Endodermal cell (in vitro differentiated cells): ENCODE measurements at regions not wholly inside any gene's neighbourhood (a gene's known extent, or its start where the extent isn't known, plus 50 kb on each side); places are given as distances from the start of the nearest gene placed in this dataset.
A peak's percentile ranks its signal among the peaks of the same experiment; 100 is the strongest.

Source experiments
- DNase-seq: peaks from one replicate; pipeline ENCODE4 v3.0.0-alpha.2; 2017
- H3K27ac ChIP-seq: 2 replicates; pipeline ENCODE4 v1.5.1; 2013; ENCODE audit warnings: mild to moderate bottlenecking, low read depth, low read length, moderate library complexity
- H3K27me3 ChIP-seq: 2 replicates; pipeline ENCODE4 v1.6.1; 2013; ENCODE audit warnings: mild to moderate bottlenecking, low read length, moderate library complexity; ENCODE audit not compliant: insufficient read depth, control insufficient read depth, poor library complexity, severe bottlenecking
- H3K36me3 ChIP-seq: 2 replicates; pipeline ENCODE4 v1.7.0; 2013; ENCODE audit warnings: mild to moderate bottlenecking, low read length, moderate library complexity; ENCODE audit not compliant: control insufficient read depth, insufficient read depth
- H3K4me1 ChIP-seq: one replicate; pipeline ENCODE4 v1.7.0; 2013; ENCODE audit warnings: low read length; ENCODE audit not compliant: control insufficient read depth, insufficient read depth
- H3K4me3 ChIP-seq: 2 replicates; pipeline ENCODE4 v1.5.1; 2013; ENCODE audit warnings: mild to moderate bottlenecking, low read length, moderate library complexity
- H3K9ac ChIP-seq: 2 replicates; pipeline ENCODE4 v1.6.1; 2013; ENCODE audit warnings: mild to moderate bottlenecking, low read length, moderate library complexity; ENCODE audit not compliant: poor library complexity, severe bottlenecking; ENCODE audit errors: extremely low read depth
- H3K9me3 ChIP-seq: 2 replicates; pipeline ENCODE4 v1.6.1; 2013; ENCODE audit warnings: mild to moderate bottlenecking, low read length, moderate library complexity; ENCODE audit not compliant: control insufficient read depth
- H3K27ac Mint-ChIP-seq: 2 replicates; pipeline ENCODE4 v1.8.0; 2020; ENCODE audit warnings: mixed read lengths
- H3K27me3 Mint-ChIP-seq: 2 replicates; pipeline ENCODE4 v1.8.0; 2021; ENCODE audit warnings: mild to moderate bottlenecking, mixed read lengths; ENCODE audit not compliant: insufficient read depth
- H3K36me3 Mint-ChIP-seq: 2 replicates; pipeline ENCODE4 v1.8.0; 2020; ENCODE audit warnings: low read depth, mixed read lengths
- H3K4me1 Mint-ChIP-seq: 2 replicates; pipeline ENCODE4 v1.8.0; 2020; ENCODE audit warnings: mixed read lengths
- H3K4me3 Mint-ChIP-seq: 2 replicates; pipeline ENCODE4 v1.8.0; 2020; ENCODE audit warnings: mild to moderate bottlenecking, moderate library complexity, mixed read lengths
- H3K9me3 Mint-ChIP-seq: 2 replicates; pipeline ENCODE4 v1.8.0; 2020; ENCODE audit warnings: mild to moderate bottlenecking, mixed read lengths
- WGBS, 2 experiments: methylation state at CpG; one replicate each; pipeline versions ENCODE4 v1.1.5 to v1.1.7; 2013; ENCODE audit warnings: missing lambda C conversion rate in 2 of 2, mixed read lengths in 1 of 2; ENCODE audit not compliant: insufficient coverage in 1 of 2, insufficient read length in 1 of 2; 5-methylcytosine and 5-hydroxymethylcytosine counted together
- TF ChIP-seq, protein P1 (sequence below): fragments of 200-600 bp; sonication (generic); conservative IDR thresholded peaks from 2 replicates; pipeline ENCODE4 v1.5.0; 2021; ENCODE audit warnings: antibody characterized with exemption, mild to moderate bottlenecking

DNA sequence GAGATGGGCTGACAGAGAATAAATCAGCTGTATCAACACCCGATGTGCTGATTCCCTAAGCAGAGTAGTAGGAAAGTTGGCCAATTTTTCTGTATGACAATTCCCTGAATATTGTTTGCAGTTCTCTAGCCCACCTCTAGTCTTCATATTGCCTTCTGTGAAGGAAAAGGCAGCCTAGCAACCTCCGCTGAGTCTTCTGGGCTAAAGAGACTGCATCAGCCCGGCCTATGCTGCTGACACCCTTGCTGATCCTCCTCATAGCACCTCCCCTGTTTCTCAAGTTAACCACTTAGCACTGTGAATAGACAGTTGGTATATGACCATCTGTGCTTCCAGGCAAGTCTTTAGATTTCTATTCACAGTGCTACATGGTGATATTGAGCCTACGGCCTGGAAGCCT, 161.1 kb upstream of the EGLN3 start:
- Mint-ChIP-seq H3K27ac (no peak overlapping the region), H3K4me3 (no peak overlapping the region), H3K9me3 (peaks cover 6% of the 10 kb centered on the region), H3K36me3 (peaks cover 4% of the 10 kb centered on the region), H3K27me3 (peaks cover 13% of the 10 kb centered on the region), H3K4me1 (peaks cover 21% of the 10 kb centered on the region)
- H3K27ac ChIP-seq: no peak overlapping the region
- DNase-seq: peak; percentile 63
- no peaks in the 10 kb centered on the region for H3K27me3 ChIP-seq
- peaks cover 7% of the 10 kb centered on the region for H3K9me3 ChIP-seq
- no peak overlapping the region for H3K4me3 ChIP-seq
- TF ChIP-seq, protein P1, sequence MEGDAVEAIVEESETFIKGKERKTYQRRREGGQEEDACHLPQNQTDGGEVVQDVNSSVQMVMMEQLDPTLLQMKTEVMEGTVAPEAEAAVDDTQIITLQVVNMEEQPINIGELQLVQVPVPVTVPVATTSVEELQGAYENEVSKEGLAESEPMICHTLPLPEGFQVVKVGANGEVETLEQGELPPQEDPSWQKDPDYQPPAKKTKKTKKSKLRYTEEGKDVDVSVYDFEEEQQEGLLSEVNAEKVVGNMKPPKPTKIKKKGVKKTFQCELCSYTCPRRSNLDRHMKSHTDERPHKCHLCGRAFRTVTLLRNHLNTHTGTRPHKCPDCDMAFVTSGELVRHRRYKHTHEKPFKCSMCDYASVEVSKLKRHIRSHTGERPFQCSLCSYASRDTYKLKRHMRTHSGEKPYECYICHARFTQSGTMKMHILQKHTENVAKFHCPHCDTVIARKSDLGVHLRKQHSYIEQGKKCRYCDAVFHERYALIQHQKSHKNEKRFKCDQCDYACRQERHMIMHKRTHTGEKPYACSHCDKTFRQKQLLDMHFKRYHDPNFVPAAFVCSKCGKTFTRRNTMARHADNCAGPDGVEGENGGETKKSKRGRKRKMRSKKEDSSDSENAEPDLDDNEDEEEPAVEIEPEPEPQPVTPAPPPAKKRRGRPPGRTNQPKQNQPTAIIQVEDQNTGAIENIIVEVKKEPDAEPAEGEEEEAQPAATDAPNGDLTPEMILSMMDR: peak; percentile 55
- no peaks in the 10 kb centered on the region for H3K4me1 ChIP-seq
- no peak overlapping the region for H3K9ac ChIP-seq
- 80 to 90% methylated on average over 3 to 4 of the region's 4 CpGs for WGBS, 2 experiments
- H3K36me3 ChIP-seq: no peaks in the 10 kb centered on the region

DNA sequence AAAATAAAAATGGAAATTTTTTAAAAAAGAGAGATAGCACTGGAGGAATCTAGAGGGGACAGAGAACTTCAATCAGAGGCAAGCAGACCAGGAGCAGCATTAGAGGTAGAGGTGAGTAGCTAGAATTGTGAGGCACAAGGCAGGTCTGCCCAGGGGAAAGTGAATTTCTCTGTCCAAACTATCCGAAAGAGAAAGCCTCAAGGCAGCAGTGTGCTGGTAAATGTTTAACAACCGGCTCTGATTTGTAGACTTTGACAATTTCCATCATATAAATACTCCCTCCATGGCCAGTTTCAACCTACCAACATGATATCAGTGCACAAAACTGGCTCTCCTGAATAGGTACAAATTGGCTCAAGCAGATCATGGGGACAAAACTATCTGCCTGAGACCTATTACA, 160.6 kb upstream of the EGLN3 start:
- TF ChIP-seq, protein P1: no peak
- Mint-ChIP-seq H3K36me3 (peaks cover 4% of the 10 kb centered on the region), H3K9me3 (peaks cover 6% of the 10 kb centered on the region), H3K4me3 (no peak overlapping the region), H3K27ac (no peak overlapping the region), H3K27me3 (peaks cover 13% of the 10 kb centered on the region), H3K4me1 (peaks cover 21% of the 10 kb centered on the region)
- Histone ChIP-seq H3K36me3 (no peaks in the 10 kb centered on the region), H3K9me3 (peaks cover 7% of the 10 kb centered on the region), H3K27me3 (no peaks in the 10 kb centered on the region), H3K4me1 (no peaks in the 10 kb centered on the region), H3K27ac (no peak overlapping the region), H3K4me3 (no peak overlapping the region), H3K9ac (no peak overlapping the region)
- no peak for DNase-seq
- WGBS, 2 experiments: 80 to 95% methylated on average over 2 of the region's 2 CpGs

DNA sequence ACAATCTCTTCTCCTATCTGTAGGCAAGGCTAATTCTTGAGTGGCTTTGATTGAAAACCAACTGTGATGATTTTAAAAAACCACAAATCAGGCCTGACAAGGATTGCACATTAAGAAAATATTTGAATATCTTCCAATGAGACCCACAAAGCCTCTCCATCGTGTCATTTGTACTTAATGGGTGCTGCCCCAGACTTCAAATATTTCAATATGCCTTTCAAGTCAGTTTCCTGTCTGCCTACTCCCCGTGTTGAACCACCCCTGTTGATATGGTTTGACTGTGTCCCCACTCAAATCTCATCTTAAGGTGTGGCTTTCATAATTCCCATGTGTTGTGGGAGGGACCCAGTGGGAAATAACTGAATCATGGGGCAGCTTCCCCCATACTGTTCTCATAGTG, 159.7 kb upstream of the EGLN3 start:
- H3K9ac ChIP-seq: no peak overlapping the region
- no peak for DNase-seq
- H3K36me3 ChIP-seq: no peaks in the 10 kb centered on the region
- no peaks in the 10 kb centered on the region for H3K9me3 ChIP-seq
- peaks cover 5% of the 10 kb centered on the region for H3K27me3 ChIP-seq
- Mint-ChIP-seq H3K4me3 (no peak overlapping the region), H3K4me1 (peaks cover 21% of the 10 kb centered on the region), H3K27ac (no peak overlapping the region), H3K36me3 (no peaks in the 10 kb centered on the region), H3K9me3 (no peaks in the 10 kb centered on the region), H3K27me3 (peaks cover 13% of the 10 kb centered on the region)
- no peak overlapping the region for H3K27ac ChIP-seq
- H3K4me1 ChIP-seq: no peaks in the 10 kb centered on the region
- WGBS, 2 experiments: 99% methylated on average over 2 of the region's 2 CpGs; no CpG with 5 or more reads in 1 of the 2 experiments
- TF ChIP-seq, protein P1: no peak
- H3K4me3 ChIP-seq: no peak overlapping the region
